Activated CD8-positive, alpha-beta memory T cell treated with anti-CD3 and anti-CD28 coated beads for 48 hours (primary cell): ENCODE measurements at regions not wholly inside any gene's neighbourhood (a gene's known extent, or its start where the extent isn't known, plus 50 kb on each side); places are given as distances from the start of the nearest gene placed in this dataset.

Source experiments
- DNase-seq, 3 experiments: peaks; one replicate each; pipeline ENCODE4 v3.0.0-alpha.2; 2020; ENCODE audit warnings: low read depth in 2 of 3, low spot score in 2 of 3

GRCh38 chr4:151908201-151908600, 147.4 kb upstream of the GATB start:
- DNase-seq, result no peak

- DNase-seq, result no peak
Measured at GRCh38 chr4:151906438-151906837, 145.6 kb upstream of the GATB start.

- no peak for DNase-seq
Measured at GRCh38 chr4:151905197-151905596, 144.4 kb upstream of the GATB start.

GRCh38 chr4:151901631-151902030, 140.8 kb upstream of the GATB start:
- DNase-seq, result no peak

- DNase-seq, result no peak
Measured at GRCh38 chr4:151896880-151897279, 136.1 kb upstream of the GATB start.

GRCh38 chr4:151895671-151896070, 134.9 kb upstream of the GATB start:
- no peak for DNase-seq

GRCh38 chr4:151894246-151894645, 133.4 kb upstream of the GATB start:
- DNase-seq, result no peak

- no peak for DNase-seq
Measured at GRCh38 chr4:151888367-151888866, 127.6 kb upstream of the GATB start.

- no peak for DNase-seq
Measured at GRCh38 chr4:151887816-151888180, 127.0 kb upstream of the GATB start.

GRCh38 chr4:151887031-151887815, 126.4 kb upstream of the GATB start:
- no peak for DNase-seq

- no peak for DNase-seq
Measured at GRCh38 chr4:151885123-151885522, 124.3 kb upstream of the GATB start.

GRCh38 chr4:151883747-151884146, 122.9 kb upstream of the GATB start:
- no peak for DNase-seq

- DNase-seq, result no peak
Measured at GRCh38 chr4:151882072-151882803, 121.4 kb upstream of the GATB start.

- no peak for DNase-seq
Measured at GRCh38 chr4:151879705-151880445, 119.1 kb upstream of the GATB start.

- no peak for DNase-seq
Measured at GRCh38 chr4:151876381-151876988, 115.7 kb upstream of the GATB start.

- DNase-seq, result no peak
Measured at GRCh38 chr4:151874328-151874727, 113.5 kb upstream of the GATB start.

- no peak for DNase-seq
Measured at GRCh38 chr4:151866592-151866918, 105.7 kb upstream of the GATB start.

- DNase-seq, result no peak
Measured at GRCh38 chr4:151865744-151866591, 105.2 kb upstream of the GATB start.

- DNase-seq, result no peak
Measured at GRCh38 chr4:151865312-151865711, 104.5 kb upstream of the GATB start.

- no peak for DNase-seq
Measured at GRCh38 chr4:151864068-151864467, 103.3 kb upstream of the GATB start.

- no peak for DNase-seq
Measured at GRCh38 chr4:151862766-151863165, 102.0 kb upstream of the GATB start.
